ENCODE measurements at regions not wholly inside any gene's neighbourhood (a gene's known extent, or its start where the extent isn't known, plus 50 kb on each side); places are given as distances from the start of the nearest gene placed in this dataset.
"Not testable (repeated sequence)": the region's sequence is repeated elsewhere in the genome, so short reads cannot be mapped to it uniquely, and the experiment has no call there.

DNA sequence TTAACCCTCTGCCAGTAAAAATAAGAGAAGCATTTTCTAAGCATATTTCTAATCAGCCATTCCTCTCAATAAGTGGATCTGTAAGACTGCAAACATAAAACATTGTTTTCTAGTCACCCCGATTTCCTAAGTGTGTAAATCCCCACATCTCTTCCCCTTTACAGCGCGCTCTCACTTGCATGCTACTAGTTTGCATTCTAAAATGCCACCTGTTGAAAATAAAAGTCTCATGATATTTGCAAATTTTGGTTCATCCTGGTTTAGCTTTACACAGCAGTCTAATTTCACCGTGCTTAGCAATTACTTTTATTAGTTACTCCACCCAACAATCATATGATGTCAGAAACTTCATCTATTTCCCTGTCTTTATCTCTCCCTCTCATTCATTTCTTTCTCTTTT, 1230.7 kb upstream of the ZEB2 start:
- in situ Hi-C loops (cut with HindIII; ENCODE audit: low pct_ligation_motif_present, low sequenced_read_pairs): loop anchor here (25.0 kb wide), 1 partner anchor 1238 kb away; the partner anchor contains the start of gene ZEB2
- H3K4me3 ChIP-seq (ENCODE audit: low read depth, low read length): no peak overlapping the region
- TF ChIP-seq, protein P1, sequence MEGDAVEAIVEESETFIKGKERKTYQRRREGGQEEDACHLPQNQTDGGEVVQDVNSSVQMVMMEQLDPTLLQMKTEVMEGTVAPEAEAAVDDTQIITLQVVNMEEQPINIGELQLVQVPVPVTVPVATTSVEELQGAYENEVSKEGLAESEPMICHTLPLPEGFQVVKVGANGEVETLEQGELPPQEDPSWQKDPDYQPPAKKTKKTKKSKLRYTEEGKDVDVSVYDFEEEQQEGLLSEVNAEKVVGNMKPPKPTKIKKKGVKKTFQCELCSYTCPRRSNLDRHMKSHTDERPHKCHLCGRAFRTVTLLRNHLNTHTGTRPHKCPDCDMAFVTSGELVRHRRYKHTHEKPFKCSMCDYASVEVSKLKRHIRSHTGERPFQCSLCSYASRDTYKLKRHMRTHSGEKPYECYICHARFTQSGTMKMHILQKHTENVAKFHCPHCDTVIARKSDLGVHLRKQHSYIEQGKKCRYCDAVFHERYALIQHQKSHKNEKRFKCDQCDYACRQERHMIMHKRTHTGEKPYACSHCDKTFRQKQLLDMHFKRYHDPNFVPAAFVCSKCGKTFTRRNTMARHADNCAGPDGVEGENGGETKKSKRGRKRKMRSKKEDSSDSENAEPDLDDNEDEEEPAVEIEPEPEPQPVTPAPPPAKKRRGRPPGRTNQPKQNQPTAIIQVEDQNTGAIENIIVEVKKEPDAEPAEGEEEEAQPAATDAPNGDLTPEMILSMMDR (IDR thresholded peaks at IDR 0.05; ENCODE audit: low read depth, low read length, missing control alignments): no peak
- H3K36me3 ChIP-seq (replicated peaks): no peaks in the 10 kb centered on the region
- H3K27ac ChIP-seq: no peak overlapping the region
- DNase-seq: no peak
- no peaks in the 10 kb centered on the region for H3K27me3 ChIP-seq (replicated peaks)

DNA sequence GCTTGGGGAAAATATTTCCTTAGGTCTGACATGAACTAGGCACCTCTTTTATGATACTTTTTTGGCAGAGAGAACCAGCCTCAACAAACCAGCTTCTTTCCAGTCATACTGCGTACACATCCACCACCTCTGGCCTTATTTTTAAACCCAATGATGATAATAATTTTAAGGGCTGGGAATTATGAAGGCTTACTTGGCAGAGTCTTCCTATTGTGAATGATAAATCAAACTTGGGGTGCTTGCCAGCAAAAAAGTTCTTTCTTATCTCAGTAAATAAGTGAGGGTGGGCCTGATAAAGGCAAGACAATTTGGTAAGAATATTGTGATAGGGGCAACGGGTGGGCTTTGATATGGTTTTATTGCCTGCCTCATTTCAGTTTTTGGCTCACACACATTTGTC, 1230.2 kb upstream of the ZEB2 start:
- Histone ChIP-seq H3K36me3 (replicated peaks) (no peaks in the 10 kb centered on the region), H3K4me3 (ENCODE audit: low read depth, low read length) (no peak overlapping the region)
- in situ Hi-C loops (cut with HindIII; ENCODE audit: low pct_ligation_motif_present, low sequenced_read_pairs): loop anchor here (25.0 kb wide), 1 partner anchor 1238 kb away; the partner anchor contains the start of gene ZEB2

DNA sequence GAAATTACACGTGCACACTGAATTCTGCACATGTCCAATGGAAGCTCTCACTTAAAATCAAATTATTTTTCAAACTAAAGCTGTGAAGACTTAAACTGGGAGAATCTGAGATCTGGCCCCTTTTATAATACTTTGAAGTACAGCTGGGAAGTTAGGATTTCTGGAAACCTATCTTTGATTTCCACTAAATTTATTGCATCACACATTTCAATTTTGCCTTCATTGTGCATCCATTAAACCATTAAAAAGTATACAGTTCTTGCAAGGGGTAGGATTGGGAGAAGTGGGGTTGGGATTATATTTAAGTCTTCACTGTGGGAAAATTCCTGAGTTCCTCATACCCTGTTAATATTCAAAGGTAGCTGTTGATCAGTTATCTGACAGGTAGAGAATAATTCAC, 1229.6 kb upstream of the ZEB2 start:
- no peak for DNase-seq
- Histone ChIP-seq H3K27me3 (replicated peaks) (no peaks in the 10 kb centered on the region), H3K4me3 (ENCODE audit: low read depth, low read length) (no peak overlapping the region), H3K27ac (no peak overlapping the region), H3K36me3 (replicated peaks) (no peaks in the 10 kb centered on the region)
- in situ Hi-C loops (cut with HindIII; ENCODE audit: low pct_ligation_motif_present, low sequenced_read_pairs): no loop called here
- TF ChIP-seq, protein P1 (IDR thresholded peaks at IDR 0.05; ENCODE audit: low read depth, low read length, missing control alignments): no peak

More for the DNA sequence above, 1230.2 kb upstream of the ZEB2 start:
- Histone ChIP-seq H3K27me3 (replicated peaks) (no peaks in the 10 kb centered on the region), H3K27ac (no peak overlapping the region)
- DNase-seq: no peak
- TF ChIP-seq, protein P1 (IDR thresholded peaks at IDR 0.05; ENCODE audit: low read depth, low read length, missing control alignments): no peak

- Histone ChIP-seq H3K27ac (no peak overlapping the region), H3K4me3 (ENCODE audit: low read depth, low read length) (no peak overlapping the region), H3K36me3 (replicated peaks) (no peaks in the 10 kb centered on the region), H3K27me3 (replicated peaks) (no peaks in the 10 kb centered on the region)
- TF ChIP-seq, protein P1 (IDR thresholded peaks at IDR 0.05; ENCODE audit: low read depth, low read length, missing control alignments): no peak
- no peak for DNase-seq
- in situ Hi-C loops (cut with HindIII; ENCODE audit: low pct_ligation_motif_present, low sequenced_read_pairs): no loop called here
Observed at GRCh38 chr2:145748927-145749326, 1229.0 kb upstream of the ZEB2 start.

GRCh38 chr2:145747715-145748114, 1227.8 kb upstream of the ZEB2 start:
- TF ChIP-seq, protein P1 (IDR thresholded peaks at IDR 0.05; ENCODE audit: low read depth, low read length, missing control alignments): no peak
- Histone ChIP-seq H3K36me3 (replicated peaks) (no peaks in the 10 kb centered on the region), H3K27ac (no peak overlapping the region), H3K4me3 (ENCODE audit: low read depth, low read length) (no peak overlapping the region), H3K27me3 (replicated peaks) (no peaks in the 10 kb centered on the region)
- in situ Hi-C loops (cut with HindIII; ENCODE audit: low pct_ligation_motif_present, low sequenced_read_pairs): no loop called here
- no peak for DNase-seq

GRCh38 chr2:145745387-145745721, 1225.4 kb upstream of the ZEB2 start:
- H3K36me3 ChIP-seq (replicated peaks); H3K4me3 ChIP-seq (ENCODE audit: low read depth, low read length); DNase-seq; H3K27me3 ChIP-seq (replicated peaks); in situ Hi-C loops (cut with HindIII; ENCODE audit: low pct_ligation_motif_present, low sequenced_read_pairs): not testable (repeated sequence)
- H3K27ac ChIP-seq: peak overlapping the region; percentile 32
